Right lung (tissue), 2 donors: ENCODE measurements at regions not wholly inside any gene's neighbourhood (a gene's known extent, or its start where the extent isn't known, plus 50 kb on each side); places are given as distances from the start of the nearest gene placed in this dataset.
"Not testable (repeated sequence)": the region's sequence is repeated elsewhere in the genome, so short reads cannot be mapped to it uniquely, and the experiment has no call there.

Source experiments
- DNase-seq, 2 donors: peaks; one replicate each; pipeline ENCODE4 v3.0.0-alpha.2; 2013

GRCh38 chr12:3420693-3421092 is 70.3 kb upstream of the PRMT8 start:
- DNase-seq = no peak

GRCh38 chr12:3421191-3421978 is 69.6 kb upstream of the PRMT8 start:
- DNase-seq = no peak

GRCh38 chr12:3424796-3425195 is 66.2 kb upstream of the PRMT8 start:
- DNase-seq = not testable (repeated sequence)

GRCh38 chr12:3427956-3428355 is 63.0 kb upstream of the PRMT8 start:
- DNase-seq = no peak

- no peak for DNase-seq
Observed at GRCh38 chr12:3428631-3429030, 62.4 kb upstream of the PRMT8 start.

GRCh38 chr12:3429523-3429922 is 61.5 kb upstream of the PRMT8 start:
- DNase-seq = not testable (repeated sequence)

- DNase-seq = no peak
Observed at GRCh38 chr12:3431686-3432085, 59.3 kb upstream of the PRMT8 start.

- DNase-seq = no peak
Observed at GRCh38 chr12:3432176-3432742, 58.7 kb upstream of the PRMT8 start.

- DNase-seq = no peak
Observed at GRCh38 chr12:3432868-3433267, 58.1 kb upstream of the PRMT8 start.

- no peak for DNase-seq
Observed at GRCh38 chr12:3436461-3437065, 54.4 kb upstream of the PRMT8 start.

GRCh38 chr12:3437986-3438385 is 53.0 kb upstream of the PRMT8 start:
- DNase-seq = no peak

GRCh38 chr12:3438401-3438800 is 52.6 kb upstream of the PRMT8 start:
- DNase-seq = no peak
